ENCODE measurements at regions not wholly inside any gene's neighbourhood (a gene's known extent, or its start where the extent isn't known, plus 50 kb on each side); places are given as distances from the start of the nearest gene placed in this dataset.

GRCh38 chr15:87569581-87569980 is 687.0 kb downstream of the NTRK3 start:
- TF ChIP-seq, protein P1, sequence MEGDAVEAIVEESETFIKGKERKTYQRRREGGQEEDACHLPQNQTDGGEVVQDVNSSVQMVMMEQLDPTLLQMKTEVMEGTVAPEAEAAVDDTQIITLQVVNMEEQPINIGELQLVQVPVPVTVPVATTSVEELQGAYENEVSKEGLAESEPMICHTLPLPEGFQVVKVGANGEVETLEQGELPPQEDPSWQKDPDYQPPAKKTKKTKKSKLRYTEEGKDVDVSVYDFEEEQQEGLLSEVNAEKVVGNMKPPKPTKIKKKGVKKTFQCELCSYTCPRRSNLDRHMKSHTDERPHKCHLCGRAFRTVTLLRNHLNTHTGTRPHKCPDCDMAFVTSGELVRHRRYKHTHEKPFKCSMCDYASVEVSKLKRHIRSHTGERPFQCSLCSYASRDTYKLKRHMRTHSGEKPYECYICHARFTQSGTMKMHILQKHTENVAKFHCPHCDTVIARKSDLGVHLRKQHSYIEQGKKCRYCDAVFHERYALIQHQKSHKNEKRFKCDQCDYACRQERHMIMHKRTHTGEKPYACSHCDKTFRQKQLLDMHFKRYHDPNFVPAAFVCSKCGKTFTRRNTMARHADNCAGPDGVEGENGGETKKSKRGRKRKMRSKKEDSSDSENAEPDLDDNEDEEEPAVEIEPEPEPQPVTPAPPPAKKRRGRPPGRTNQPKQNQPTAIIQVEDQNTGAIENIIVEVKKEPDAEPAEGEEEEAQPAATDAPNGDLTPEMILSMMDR (IDR thresholded peaks at IDR 0.05; ENCODE audit: borderline replicate concordance, extremely low read depth, low read length, poor library complexity, severe bottlenecking): no peak
- TF ChIP-seq EZH2 (IDR thresholded peaks at IDR 0.05; ENCODE audit: borderline replicate concordance, low read depth, low read length, severe bottlenecking): no peak
